Type B pancreatic cell (in vitro differentiated cells): ENCODE measurements at regions not wholly inside any gene's neighbourhood (a gene's known extent, or its start where the extent isn't known, plus 50 kb on each side); places are given as distances from the start of the nearest gene placed in this dataset.

Experiments
- DNase-seq: peaks from one replicate; pipeline ENCODE4 v3.0.0; 2021; ENCODE audit warnings: mixed read lengths; ENCODE audit not compliant: unreplicated experiment; ENCODE audit errors: extremely low spot score
- H3K27ac Mint-ChIP-seq: 2 replicates; pipeline ENCODE4 v1.8.0; 2021; ENCODE audit warnings: mild to moderate bottlenecking, mixed read lengths
- H3K27me3 Mint-ChIP-seq: 2 replicates; pipeline ENCODE4 v1.8.0; 2021; ENCODE audit warnings: mixed read lengths
- H3K36me3 Mint-ChIP-seq: 2 replicates; pipeline ENCODE4 v1.8.0; 2021; ENCODE audit warnings: mixed read lengths
- H3K4me1 Mint-ChIP-seq: one replicate; pipeline ENCODE4 v1.8.0; 2021; ENCODE audit warnings: mixed read lengths; ENCODE audit not compliant: unreplicated experiment
- H3K4me3 Mint-ChIP-seq: 2 replicates; pipeline ENCODE4 v1.8.0; 2021; ENCODE audit warnings: mild to moderate bottlenecking, mixed read lengths
- H3K9me3 Mint-ChIP-seq: 2 replicates; pipeline ENCODE4 v1.8.0; 2021; ENCODE audit warnings: mixed read lengths
- TF ChIP-seq, protein P1 (sequence below): fragments of 200-600 bp; sonication (generic); conservative IDR thresholded peaks from 2 replicates; pipeline ENCODE4 v1.5.0; 2021; ENCODE audit warnings: antibody characterized with exemption, mild to moderate bottlenecking

DNA sequence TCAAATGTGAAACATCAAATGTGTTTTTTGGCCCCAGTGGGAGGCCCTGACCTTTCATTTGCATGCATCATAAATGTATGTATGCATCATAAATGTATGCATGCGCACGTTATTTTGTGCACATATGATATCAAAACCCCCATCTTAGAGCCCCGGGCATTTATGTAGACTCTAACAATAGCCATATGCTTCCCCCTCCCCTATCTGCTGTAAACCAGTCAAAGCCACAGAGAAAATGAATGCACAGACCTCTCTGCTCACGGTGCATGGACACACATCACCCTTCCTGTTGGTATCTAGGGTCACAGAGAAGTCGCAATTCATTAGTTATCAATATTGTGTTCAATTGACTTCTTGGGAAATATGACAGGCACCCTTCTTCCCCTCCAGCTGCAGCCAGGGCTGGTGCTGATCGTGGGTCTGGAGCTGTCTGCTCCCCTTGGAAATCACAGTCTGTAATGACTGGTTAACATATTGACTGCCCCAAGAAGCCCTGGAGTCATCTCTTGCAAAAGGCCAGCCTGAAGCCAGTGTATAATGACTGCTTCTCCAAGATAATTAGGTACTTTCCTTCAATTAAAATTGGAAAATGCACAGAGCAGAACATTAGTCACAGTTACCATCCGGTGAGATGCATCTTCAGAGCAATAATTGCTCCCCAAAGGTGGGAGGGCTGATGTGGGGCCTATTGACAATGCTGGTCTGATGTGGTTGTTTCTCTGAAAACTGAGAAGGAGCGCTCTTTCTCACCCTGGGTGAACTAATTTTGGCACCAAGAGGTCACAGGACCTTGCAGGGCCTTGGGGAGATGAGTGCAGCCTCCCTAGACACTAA is 532.2 kb downstream of the CDH26 start:
- Mint-ChIP-seq H3K4me1 (peaks cover 7% of the 10 kb centered on the region), H3K4me3 (no peak overlapping the region), H3K27me3 (peaks cover 33% of the 10 kb centered on the region), H3K9me3 (no peaks in the 10 kb centered on the region), H3K27ac (no peak overlapping the region), H3K36me3 (no peaks in the 10 kb centered on the region)
- TF ChIP-seq, protein P1, sequence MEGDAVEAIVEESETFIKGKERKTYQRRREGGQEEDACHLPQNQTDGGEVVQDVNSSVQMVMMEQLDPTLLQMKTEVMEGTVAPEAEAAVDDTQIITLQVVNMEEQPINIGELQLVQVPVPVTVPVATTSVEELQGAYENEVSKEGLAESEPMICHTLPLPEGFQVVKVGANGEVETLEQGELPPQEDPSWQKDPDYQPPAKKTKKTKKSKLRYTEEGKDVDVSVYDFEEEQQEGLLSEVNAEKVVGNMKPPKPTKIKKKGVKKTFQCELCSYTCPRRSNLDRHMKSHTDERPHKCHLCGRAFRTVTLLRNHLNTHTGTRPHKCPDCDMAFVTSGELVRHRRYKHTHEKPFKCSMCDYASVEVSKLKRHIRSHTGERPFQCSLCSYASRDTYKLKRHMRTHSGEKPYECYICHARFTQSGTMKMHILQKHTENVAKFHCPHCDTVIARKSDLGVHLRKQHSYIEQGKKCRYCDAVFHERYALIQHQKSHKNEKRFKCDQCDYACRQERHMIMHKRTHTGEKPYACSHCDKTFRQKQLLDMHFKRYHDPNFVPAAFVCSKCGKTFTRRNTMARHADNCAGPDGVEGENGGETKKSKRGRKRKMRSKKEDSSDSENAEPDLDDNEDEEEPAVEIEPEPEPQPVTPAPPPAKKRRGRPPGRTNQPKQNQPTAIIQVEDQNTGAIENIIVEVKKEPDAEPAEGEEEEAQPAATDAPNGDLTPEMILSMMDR, result no peak
- no peak for DNase-seq

GRCh38 chr20:60491051-60491581 is 532.9 kb downstream of the CDH26 start:
- Mint-ChIP-seq H3K27ac (no peak overlapping the region), H3K27me3 (peaks cover 29% of the 10 kb centered on the region), H3K4me1 (peaks cover 7% of the 10 kb centered on the region), H3K9me3 (no peaks in the 10 kb centered on the region), H3K4me3 (no peak overlapping the region), H3K36me3 (no peaks in the 10 kb centered on the region)
- TF ChIP-seq, protein P1, result no peak
- no peak for DNase-seq

- Mint-ChIP-seq H3K27ac (no peak overlapping the region), H3K4me3 (no peak overlapping the region), H3K36me3 (no peaks in the 10 kb centered on the region), H3K9me3 (no peaks in the 10 kb centered on the region), H3K4me1 (peaks cover 7% of the 10 kb centered on the region), H3K27me3 (peaks cover 38% of the 10 kb centered on the region)
- DNase-seq, result no peak
- TF ChIP-seq, protein P1, result no peak
These were observed 536.3 kb downstream of the CDH26 start for GRCh38 chr20:60494476-60494875.

DNA sequence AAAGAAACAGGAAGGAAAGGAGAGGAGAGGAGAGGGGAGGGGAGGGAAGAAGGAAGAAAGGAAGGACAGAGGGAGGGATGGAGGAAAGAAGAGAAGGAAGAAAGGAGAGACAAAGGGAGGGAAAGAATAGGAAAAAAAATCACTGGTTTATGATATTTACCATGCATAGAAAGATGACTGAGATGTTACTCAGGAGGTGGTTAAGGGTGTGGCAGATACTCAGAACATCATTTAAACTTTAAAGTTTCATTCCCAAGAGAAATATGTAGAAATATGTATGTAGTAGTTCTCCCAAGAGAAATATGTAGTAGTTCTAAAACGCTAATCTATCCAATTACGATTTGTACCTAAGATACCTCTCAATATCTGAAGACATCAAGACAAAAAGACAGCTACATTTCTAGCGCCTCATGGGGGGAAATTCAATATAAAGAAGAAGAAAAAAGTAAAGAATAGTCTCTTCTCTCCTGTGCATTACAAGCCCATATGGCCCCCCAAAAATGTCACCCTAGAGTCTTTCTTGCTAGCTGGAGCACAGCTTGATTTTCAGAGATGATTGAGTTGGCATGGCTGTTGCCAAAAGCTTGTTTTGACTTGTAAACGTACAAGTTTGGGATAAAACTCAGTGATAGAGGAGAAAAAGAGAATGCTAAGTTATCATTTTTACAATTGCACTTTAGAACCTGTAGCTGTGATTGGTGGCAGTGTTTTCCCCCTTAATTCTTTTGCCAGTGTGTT is 539.2 kb downstream of the CDH26 start:
- no peaks in the 10 kb centered on the region for H3K36me3 Mint-ChIP-seq

GRCh38 chr20:60500038-60500701 is 541.9 kb downstream of the CDH26 start:
- Mint-ChIP-seq H3K27me3 (peaks cover 29% of the 10 kb centered on the region), H3K4me3 (no peak overlapping the region), H3K27ac (no peak overlapping the region), H3K4me1 (no peaks in the 10 kb centered on the region), H3K9me3 (no peaks in the 10 kb centered on the region), H3K36me3 (no peaks in the 10 kb centered on the region)
- no peak for DNase-seq
- TF ChIP-seq, protein P1, result no peak

More for the DNA sequence above, 539.2 kb downstream of the CDH26 start:
- Mint-ChIP-seq H3K4me1 (no peaks in the 10 kb centered on the region), H3K27ac (no peak overlapping the region), H3K4me3 (no peak overlapping the region), H3K27me3 (peaks cover 37% of the 10 kb centered on the region), H3K9me3 (no peaks in the 10 kb centered on the region)
- no peak for DNase-seq
- TF ChIP-seq, protein P1, result no peak
